Epithelial cell of proximal tubule (primary cell): ENCODE measurements at regions not wholly inside any gene's neighbourhood (a gene's known extent, or its start where the extent isn't known, plus 50 kb on each side); places are given as distances from the start of the nearest gene placed in this dataset.

ENCODE experiments used
- DNase-seq: peaks from one replicate; pipeline ENCODE4 v3.0.0-alpha.2; 2011; ENCODE audit warnings: low read depth
- H3K4me3 ChIP-seq: 2 replicates; pipeline ENCODE4 v1.5.1; 2011; ENCODE audit warnings: low read depth, mild to moderate bottlenecking, low read length
- TF ChIP-seq, protein P1 (sequence below): conservative IDR thresholded peaks from 2 replicates; pipeline ENCODE4 v1.5.1; 2012; ENCODE audit warnings: low read depth, mild to moderate bottlenecking, low read length

DNA sequence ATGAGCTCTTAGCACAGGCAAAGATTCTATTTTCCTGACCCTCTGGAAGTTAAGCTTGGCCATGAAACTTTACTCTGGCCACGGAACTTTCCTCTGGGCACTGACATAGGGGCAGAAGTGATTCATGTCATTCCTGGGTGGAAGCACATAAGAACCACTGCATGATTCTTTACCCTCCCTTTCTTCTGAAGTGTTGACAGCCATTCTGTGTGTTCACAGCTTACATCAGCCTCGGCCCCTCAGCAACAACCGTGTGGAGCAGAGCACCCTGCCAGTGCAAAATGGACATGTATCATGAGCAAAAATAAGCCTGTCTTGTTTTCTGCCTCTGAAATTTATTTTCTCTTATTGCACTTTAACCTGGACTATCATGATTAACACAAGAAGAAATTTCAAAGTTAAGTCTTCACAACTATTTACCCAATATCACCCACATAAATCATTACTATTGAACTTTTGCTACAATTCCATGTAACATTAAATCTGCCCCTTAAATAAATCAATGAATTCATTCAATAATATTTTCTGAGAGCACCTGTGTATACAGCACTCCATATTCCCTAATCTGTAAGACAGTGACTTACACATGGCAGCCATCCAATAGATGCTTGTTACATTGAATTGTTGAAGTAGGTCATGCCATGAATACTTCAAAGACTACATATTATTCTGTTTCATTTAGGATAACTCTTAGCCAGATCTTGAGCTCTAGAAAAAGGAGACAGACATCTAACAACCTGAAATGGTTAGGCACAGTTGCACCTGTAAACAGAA, 531.9 kb downstream of the IRS1 start:
- no peak for DNase-seq
- TF ChIP-seq, protein P1, sequence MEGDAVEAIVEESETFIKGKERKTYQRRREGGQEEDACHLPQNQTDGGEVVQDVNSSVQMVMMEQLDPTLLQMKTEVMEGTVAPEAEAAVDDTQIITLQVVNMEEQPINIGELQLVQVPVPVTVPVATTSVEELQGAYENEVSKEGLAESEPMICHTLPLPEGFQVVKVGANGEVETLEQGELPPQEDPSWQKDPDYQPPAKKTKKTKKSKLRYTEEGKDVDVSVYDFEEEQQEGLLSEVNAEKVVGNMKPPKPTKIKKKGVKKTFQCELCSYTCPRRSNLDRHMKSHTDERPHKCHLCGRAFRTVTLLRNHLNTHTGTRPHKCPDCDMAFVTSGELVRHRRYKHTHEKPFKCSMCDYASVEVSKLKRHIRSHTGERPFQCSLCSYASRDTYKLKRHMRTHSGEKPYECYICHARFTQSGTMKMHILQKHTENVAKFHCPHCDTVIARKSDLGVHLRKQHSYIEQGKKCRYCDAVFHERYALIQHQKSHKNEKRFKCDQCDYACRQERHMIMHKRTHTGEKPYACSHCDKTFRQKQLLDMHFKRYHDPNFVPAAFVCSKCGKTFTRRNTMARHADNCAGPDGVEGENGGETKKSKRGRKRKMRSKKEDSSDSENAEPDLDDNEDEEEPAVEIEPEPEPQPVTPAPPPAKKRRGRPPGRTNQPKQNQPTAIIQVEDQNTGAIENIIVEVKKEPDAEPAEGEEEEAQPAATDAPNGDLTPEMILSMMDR, result no peak
- H3K4me3 ChIP-seq, result no peak overlapping the region

- no peak overlapping the region for H3K4me3 ChIP-seq
- TF ChIP-seq, protein P1, result no peak
- DNase-seq, result no peak
These were observed 542.8 kb downstream of the IRS1 start for GRCh38 chr2:226256709-226257376.

GRCh38 chr2:226256237-226256636, 543.4 kb downstream of the IRS1 start:
- TF ChIP-seq, protein P1, result no peak
- peak; percentile 82 for DNase-seq
- H3K4me3 ChIP-seq, result no peak overlapping the region

GRCh38 chr2:226251661-226252060, 548.0 kb downstream of the IRS1 start:
- no peak overlapping the region for H3K4me3 ChIP-seq
- TF ChIP-seq, protein P1, result no peak

GRCh38 chr2:226247289-226248275, 552.0 kb downstream of the IRS1 start:
- DNase-seq, result no peak
- TF ChIP-seq, protein P1, result no peak

More at GRCh38 chr2:226251661-226252060, 548.0 kb downstream of the IRS1 start:
- DNase-seq, result no peak

GRCh38 chr2:226234187-226234586, 565.4 kb downstream of the IRS1 start:
- no peak for DNase-seq
- no peak overlapping the region for H3K4me3 ChIP-seq
- TF ChIP-seq, protein P1, result no peak

More at GRCh38 chr2:226247289-226248275, 552.0 kb downstream of the IRS1 start:
- H3K4me3 ChIP-seq, result no peak overlapping the region
